GM18870 (cell line): ENCODE measurements at regions not wholly inside any gene's neighbourhood (a gene's known extent, or its start where the extent isn't known, plus 50 kb on each side); places are given as distances from the start of the nearest gene placed in this dataset.
A peak's percentile ranks its signal among the peaks of the same experiment; 100 is the strongest.

ENCODE experiments used
- ATAC-seq: cut with Tn5 transposase; IDR thresholded peaks from one replicate; pipeline ENCODE4 v1.9.1; 2021; ENCODE audit warnings: moderate library complexity; ENCODE audit not compliant: unreplicated experiment

DNA sequence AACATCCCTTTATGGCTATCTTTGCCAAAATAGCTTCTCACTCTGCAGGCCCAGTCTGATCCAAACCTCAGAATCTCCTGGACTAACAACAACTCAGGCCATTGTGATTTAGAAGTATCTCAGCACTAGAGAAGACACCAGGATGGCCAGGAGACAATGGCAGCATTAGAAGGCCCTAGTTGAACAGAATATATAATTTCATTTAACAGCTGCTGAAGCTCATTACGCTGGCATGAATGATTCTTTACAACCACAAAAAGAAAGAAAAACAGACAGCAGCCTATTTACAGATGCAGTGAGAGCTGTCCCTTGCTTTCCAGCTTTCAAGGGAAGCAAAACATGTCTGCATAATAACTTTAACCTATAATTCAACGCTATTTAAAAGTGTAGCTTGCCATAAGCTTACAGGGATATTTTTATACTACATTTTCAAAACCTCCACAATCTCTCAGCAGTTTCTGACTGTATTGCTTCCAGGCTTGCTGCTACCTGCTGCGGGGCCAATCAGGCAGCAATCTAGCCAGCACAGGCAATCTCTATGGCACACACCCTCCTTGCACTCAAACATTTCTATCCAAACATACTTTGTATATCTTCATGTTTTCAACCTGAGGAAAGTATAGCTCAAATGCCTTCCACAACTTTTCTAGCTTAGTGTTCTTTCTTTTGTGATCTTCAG is 107.3 kb downstream of the OGFRL1 start:
- peak; percentile 1 for ATAC-seq

DNA sequence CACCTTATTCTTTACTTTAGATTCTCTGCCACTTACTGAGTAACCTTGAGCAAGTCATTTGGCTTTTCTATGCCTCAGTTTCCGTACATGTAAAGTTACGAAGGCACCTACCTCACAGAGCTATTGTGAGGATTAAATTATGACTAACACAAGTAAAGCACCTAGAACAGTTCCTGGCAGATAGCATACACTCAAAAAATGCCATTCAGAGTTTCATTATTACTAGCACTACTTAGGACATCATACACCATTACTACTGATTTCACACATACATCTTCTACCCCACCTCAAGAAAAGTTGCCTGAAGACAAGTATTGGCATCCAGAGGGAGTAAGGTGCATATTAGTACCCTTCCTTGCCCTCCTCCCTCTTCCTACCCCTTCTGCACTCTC is 107.8 kb downstream of the OGFRL1 start:
- ATAC-seq = peak; percentile 99

DNA sequence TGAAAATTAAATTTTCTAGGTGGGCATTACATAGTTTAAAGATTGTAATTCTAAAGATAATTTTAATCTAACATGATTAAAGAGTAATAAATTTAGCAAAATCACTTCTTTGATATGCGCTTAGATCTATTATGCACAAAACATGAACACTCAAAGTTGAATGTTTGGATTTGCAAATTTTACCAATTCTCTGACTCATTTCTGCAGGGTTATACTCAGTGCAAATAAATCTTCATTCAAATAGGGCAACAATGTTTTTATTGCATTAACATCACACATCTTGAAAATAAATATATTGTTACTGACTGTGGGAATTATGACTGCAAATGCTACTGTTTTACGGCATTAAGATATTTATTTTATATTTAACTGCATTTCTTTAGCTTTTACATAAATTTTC is 110.7 kb downstream of the OGFRL1 start:
- ATAC-seq = no peak

DNA sequence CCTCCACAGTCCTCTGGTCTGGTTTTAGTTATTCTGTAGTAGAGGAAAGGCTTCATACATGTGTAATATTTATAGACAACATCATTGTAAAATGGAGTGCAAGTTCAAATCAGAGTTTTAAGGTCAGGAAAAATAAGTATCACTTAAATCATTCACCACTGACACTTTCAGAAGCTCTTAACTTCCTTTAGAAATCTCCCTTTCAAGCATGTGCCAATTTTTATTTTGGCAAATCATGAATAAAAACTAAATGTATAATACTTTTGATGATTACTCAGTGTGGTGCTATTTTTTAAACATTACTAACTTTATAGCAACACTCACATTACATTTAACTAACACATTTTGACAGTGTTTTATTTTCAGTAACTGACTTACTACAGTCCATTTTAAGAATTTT is 112.2 kb downstream of the OGFRL1 start:
- ATAC-seq = no peak

DNA sequence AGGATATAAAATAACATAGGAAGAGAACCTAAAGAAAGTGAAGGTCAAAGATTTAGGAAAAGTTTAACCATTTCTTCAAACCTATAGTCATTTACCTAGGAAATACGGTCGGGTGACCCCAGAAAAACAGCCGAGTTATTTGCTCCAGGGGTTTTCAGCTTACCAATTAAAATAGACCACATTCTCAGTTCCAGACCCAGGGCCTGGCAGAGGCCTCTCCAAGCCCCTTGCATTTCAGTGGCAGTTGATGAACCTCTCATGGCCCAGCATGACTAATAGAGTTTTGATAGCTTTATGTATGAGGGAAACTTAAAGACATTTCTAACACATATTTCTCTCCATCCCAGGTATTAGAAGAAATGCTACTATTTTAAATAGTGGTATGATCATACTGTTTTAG is 113.5 kb downstream of the OGFRL1 start:
- ATAC-seq = peak; percentile 59

DNA sequence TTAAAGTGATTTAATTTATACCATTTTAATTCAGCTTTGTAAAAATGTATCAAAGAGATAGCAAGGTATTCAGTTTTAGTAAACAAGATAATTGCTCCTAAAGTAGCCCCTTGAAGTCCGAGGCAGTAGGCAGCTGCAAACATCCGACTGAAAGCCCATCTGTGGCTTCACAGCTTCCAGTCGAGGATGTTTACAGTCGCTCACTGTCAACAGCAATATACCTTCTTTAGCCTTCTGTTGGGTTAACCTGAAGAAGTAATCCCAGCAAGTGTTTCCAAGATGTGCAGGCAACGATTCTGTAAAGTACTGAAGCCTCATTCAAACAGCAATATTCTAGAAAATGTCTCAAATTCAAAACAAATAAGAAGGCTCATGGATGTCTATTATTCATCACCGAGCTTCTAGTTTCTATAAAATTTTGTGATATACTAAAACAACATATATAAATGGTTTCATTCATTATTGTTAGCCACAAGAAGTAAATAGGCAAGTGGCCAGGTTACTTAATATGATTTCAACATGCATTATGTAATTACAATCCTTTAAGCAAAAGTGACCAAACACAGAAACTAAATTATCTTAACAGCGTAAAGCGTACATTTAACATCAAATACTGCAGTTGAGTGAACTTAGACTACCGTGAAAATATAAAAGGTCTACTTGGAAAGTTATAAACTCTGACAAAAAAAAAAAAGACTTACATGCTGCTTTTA is 115.0 kb downstream of the OGFRL1 start:
- no peak for ATAC-seq

DNA sequence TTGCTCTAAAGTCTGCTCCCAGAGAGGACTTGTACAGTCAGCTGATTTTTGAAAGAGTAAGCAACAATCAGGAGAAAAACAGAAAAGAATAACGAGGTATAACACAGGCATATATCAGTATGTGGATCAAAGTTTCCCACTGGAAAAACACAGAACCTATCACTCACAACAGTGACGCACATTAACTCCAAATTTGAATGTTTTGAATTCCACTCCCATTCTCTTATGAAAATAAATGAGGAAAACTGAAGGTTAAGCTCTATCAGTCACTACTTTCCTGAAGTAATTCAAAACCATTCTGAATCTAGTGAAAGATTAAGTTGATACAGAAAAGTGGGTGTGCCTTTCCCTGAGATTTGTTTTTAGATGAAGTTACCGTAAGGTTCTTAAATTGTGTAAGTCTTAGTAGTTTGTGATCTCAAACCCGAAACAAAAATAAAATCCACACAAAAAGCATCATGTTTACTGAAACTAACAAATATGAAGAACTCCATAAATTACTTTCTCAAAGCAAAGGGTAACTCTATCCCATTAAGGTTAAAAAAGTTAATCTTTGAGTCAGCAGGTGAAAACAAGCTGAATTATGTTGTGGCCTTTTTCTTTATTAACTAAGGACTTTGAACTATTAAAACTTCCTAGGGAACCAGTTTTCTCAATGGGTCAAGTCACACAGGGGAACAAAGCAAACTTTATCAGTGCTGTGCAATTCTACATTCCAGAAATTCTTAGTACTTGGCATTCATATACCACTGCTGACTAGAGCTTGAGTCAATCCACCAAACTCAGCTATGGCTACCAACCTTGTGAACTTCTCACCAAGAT is 115.7 kb downstream of the OGFRL1 start:
- ATAC-seq = no peak

DNA sequence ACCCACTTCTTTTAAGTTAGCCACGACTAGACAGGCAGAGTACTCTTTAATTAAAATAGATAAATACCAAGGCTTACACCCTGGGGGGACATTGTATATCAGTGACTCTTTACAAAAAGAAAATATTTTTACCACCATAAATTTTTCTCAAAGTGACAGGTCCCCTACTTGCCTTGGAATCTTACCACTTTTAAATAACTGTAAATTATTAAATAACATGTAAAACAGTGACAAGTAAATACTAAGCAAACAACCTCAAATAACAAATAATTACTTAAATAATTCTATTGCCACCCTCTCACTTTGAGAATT is 116.3 kb downstream of the OGFRL1 start:
- no peak for ATAC-seq

DNA sequence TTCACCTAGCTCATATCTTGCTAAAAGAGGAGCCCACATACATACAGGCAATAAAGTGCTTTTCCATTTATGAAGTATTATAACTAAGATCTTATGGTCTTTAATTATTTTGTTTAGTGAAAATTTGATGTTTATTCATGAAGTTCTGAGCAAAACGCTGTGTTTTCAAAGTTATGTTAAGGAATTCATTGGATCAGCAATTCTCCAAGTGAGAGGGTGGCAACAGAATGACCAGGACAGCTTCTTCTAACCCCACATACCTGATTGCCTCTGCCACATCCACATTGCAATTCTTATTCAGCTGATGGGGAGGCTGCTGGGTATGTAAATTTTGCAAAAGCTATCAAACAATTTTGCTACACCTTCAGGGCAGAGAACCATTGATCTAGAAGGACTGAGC is 116.8 kb downstream of the OGFRL1 start:
- ATAC-seq = no peak

DNA sequence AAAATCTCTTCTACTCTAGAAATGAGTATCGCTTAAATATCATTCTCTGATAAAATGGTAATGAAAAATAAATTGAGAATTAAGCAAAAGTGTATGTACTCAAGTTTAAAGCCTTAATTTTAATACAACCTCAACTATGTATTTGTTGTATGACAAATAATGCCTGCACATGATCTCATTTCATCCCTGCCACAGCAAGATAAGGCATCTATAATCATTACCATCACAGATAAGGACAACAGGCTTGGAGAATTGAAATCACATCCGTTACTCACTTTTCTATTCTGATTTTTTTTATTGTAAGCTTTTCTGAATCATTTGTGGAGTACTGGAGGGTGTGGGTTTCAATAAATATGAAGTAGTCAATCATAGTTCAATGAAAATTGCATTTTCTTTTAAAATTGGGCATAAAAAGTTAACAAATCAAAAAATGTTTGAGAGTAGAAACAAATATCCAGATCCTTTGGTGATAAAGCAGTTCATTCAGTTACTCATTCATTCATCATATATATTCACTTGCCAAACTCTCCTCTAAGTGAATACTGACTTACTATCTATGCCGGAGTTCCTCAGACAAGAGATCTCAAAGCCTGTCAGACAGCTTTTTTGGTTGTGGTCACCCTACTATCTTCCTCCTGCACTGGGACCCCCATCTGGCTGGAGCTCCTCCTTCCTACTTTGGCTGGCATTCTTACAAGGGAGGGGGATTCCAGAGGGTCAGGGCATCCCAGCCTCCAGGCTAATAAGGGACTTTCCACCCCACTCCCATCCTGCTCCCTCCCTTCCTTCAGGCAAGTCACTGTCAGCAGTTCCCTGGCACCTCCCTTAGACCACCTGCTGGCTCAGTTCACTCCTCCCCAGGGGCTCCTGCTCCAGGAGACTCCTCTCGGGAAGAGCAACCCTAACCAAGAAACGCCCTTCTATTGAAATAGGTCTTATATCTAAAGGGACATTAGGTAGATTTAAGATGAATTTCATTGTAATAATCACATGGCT is 118.6 kb downstream of the OGFRL1 start:
- ATAC-seq = no peak

DNA sequence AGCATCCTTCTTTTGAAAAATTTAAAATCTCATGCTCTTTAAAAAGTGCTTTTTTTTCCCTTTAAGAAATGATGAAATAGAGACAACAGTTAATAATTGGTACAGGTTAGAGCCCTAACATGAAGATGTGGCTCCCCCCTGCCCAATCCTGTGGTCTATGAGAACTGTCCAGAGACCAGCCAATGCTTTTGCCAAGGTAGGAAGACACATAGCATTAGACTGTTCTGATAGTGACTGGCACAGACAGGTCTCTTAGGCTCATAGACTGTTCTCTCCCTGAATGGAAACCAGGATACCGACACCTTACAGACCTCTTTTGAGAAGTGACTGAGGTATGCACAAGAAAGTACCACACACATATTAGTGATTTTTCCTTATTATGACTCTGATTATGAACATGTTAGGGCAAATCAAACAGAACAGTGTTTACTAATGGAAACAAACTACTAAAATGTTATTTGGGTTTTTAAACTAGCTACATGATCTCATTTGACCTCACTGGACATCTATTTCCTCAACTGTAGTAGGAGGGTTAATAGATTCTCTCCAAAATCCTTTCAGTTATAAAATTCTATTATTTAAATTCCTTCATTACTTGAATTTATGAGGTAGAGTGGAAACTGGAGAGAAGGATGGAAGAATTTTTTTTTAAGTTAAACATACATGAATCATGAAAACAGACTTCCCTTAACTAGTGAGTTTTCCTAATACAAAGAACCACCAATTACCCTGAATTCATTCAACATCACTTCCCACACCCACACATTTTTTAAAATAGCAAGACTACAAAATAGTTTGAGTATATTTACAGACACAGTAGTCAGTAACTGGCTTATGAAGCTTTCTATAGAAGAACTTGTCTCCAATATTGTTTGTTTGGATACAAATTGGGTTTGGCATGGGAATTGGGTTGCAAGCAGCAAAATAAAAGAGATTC is 120.4 kb downstream of the OGFRL1 start:
- ATAC-seq = no peak

DNA sequence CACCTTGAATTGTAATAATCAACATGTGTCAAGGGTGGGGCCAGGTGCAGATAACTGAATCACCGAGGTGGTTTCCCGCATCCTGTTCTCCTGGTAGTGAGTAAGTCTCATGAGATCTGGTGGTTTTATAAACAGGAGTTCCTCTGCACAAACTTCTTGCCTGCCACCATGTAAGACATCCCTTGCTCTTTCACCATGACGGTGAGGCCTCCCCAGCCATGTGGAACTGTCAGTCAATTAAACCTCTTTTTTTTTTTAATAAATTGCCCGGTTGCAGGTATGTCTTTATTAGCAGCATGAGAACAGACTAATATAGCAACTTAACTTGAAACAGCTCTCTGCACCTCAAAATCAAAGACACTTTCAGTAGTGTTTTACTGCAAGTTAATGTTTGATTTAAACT is 121.6 kb downstream of the OGFRL1 start:
- peak; percentile 57 for ATAC-seq

DNA sequence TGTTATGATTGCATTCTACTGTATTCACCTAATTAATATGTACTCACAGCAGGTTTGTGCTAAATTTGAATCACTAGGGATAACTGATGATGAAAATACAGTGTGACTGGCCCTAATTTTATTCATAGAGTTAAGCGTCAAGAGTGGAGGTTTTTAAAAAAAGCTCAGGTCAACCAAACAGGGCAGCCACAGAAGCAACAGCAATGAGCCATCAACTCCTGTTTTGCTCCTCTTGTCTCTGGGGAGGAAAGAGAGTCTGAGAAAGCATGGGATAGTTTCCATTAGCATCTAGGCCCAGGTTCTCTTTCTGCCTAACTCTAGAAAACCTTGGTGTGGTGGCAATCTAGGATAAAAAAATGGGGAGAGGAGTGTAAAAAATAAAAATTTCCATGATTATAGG is 122.1 kb downstream of the OGFRL1 start:
- no peak for ATAC-seq

DNA sequence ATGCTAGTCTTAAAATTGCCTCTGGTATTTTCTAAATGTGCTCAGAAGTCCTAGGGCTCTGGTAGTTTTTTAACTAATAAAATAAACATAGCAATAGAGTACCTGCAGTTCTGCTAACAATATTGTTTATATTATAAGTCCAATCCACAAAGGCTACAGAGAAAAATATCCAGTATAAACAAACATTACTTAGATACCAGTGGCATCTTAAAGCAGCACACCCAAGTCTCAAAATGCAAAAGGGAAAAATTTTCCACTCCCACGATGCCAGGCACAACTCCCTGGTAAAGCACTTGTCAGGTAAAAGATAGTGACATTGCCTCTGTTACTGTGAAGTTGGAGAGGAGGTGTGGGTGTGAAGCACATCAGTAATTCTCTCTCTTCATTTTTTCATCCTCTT is 123.3 kb downstream of the OGFRL1 start:
- ATAC-seq = no peak

DNA sequence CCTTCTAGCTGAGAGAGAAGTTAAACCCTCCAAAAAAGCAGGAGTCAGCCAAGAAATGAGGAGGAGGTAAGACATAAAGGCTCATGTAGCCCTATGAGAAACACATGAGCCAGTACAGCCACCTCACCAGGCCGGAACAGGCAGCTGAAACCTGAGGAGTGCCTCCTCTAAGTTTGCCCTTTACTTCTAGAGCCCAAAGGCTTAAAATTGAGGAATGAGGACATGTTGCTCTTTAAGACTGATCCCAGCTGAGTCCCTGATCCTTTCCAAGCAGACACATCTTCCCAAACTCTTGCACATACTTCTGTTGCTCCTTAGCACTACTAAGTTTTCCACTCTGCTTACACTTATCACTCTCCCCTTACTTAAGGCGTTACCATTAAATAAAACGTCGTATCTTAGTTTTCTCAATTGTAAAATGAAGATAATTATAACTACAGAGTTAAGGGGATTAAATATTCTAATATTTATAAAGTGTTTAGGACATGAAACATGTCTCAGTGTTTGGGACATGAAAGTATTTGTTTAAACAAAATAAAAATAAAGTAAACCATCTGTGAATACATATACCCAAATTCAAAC is 124.0 kb downstream of the OGFRL1 start:
- ATAC-seq = no peak

DNA sequence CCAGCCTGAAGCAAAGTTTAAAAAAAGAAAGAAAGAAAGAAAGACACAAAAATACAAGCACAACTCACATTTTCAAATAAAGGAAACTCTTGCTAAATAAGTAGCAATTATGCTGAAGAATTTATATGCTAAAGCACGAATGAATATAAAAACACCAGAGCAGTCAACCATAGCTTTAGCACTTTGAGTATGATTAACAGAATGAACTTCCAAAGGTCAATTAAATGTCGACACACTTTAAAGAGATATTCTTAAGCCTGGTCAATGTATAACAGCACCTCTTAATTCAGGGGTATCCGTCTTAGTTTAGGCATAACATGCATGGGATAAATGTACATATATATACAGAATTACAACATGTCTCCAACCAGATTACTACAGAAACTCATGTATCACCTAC is 125.9 kb downstream of the OGFRL1 start:
- no peak for ATAC-seq

DNA sequence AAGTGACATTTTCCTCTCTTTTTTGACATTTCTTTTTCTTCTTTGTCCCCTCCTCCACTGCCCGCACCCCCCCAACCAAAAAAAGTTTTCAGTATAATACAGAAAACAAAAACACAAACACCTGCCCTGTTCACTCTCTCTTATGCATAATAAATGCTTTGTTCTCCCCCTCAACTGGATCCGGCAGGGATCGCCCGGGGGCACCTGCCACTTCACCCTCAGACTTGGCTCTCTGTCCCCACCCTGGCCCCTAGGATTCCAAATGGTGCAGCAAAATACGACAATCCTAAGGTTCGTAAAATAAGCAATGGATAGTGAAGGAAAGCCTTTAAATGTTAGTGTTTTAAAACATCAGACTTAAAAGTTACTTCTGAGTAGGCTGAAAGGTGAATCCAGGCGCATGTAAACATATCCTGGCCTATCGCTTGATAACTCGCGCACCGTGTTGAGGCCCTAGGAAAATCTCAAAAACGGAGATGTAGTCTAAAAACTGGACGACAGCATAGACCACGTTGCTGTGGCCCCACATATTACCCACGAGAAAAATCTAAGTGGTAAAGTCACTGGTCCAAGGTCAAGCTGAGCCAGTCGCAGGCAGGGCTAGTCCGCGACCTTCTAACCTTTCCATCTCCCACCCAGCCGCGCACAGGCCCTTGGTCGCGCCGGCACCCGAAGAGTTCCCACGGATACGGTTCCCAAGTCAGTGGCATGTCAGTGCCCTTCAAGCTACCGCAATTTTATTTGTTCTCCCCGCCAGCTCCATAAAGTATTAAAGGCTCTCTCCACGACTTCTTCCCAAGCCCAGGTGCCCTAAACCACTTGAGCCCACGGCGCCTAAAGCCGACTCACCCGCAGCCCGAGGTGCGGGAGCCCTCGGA is 130.8 kb downstream of the OGFRL1 start:
- ATAC-seq = no peak

DNA sequence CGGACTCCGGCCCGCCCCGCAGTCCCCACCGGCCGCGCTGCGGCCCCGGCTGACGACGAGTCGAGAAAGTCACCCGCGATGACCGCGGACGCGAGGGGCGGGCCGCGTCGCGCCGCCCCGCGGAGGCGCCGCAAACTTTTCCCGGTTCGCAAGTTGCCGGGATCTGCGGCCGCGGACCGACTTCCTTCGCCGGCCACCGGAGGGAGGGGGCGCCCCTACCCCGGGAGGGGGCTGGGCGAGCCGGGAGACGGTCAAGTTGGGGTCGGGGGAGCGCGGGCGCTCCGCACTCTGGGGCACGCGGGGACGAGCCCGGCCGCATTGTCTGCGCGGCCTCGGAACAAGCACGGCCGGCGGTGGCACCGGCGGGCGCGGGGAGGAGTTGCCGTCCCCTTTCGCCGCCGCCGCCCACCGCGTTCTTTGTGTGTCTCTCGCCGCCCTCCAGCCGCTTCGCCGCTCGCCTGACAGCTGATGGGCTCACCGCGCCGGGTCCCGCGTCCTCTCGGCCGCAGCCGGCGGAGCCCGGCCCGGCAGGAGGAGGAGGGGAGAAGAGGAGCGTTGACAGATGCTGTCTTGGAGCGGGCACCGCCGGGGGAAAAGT is 131.6 kb downstream of the OGFRL1 start:
- ATAC-seq = peak; percentile 29
